Spleen (tissue), 11 donors: ENCODE measurements at regions not wholly inside any gene's neighbourhood (a gene's known extent, or its start where the extent isn't known, plus 50 kb on each side); places are given as distances from the start of the nearest gene placed in this dataset.

ENCODE experiments used
- DNase-seq: peaks from one replicate; pipeline ENCODE4 v3.0.0-alpha.2; 2020
- H3K27ac ChIP-seq, 8 donors: fragments of 200-600 bp; sonication (generic) in 7 of 8; 1 replicate in 4 of 8; 2 replicates in 4 of 8; pipeline versions ENCODE4 v1.5.0 to v1.8.0; 2016 to 2021; ENCODE audit warnings: inconsistent platforms in 4 of 8, mild to moderate bottlenecking in 4 of 8, moderate library complexity in 1 of 8
- H3K27me3 ChIP-seq, 7 donors: fragments of 200-600 bp; sonication (generic) in 6 of 7; replicated peaks in 1 of 7; 1 replicate in 4 of 7; 2 replicates in 3 of 7; pipeline versions ENCODE4 v1.5.0 to v1.8.0; 2016 to 2021; ENCODE audit warnings: inconsistent platforms in 3 of 7, mild to moderate bottlenecking in 1 of 7
- H3K36me3 ChIP-seq, 6 donors: fragments of 200-600 bp; sonication (generic) in 5 of 6; 1 replicate in 4 of 6; 2 replicates in 2 of 6; pipeline versions ENCODE4 v1.5.0 to v1.8.0; 2016 to 2021; ENCODE audit warnings: inconsistent platforms in 2 of 6
- H3K4me1 ChIP-seq, 6 donors: fragments of 200-600 bp; sonication (generic) in 5 of 6; 1 replicate in 3 of 6; 2 replicates in 3 of 6; pipeline versions ENCODE4 v1.5.0 to v1.8.0; 2016 to 2021; ENCODE audit warnings: inconsistent platforms in 3 of 6
- H3K4me3 ChIP-seq, 8 donors: fragments of 200-600 bp; sonication (generic) in 7 of 8; 1 replicate in 4 of 8; 2 replicates in 4 of 8; pipeline versions ENCODE4 v1.5.0 to v1.8.0; 2016 to 2021; ENCODE audit warnings: inconsistent platforms in 4 of 8, mild to moderate bottlenecking in 4 of 8, moderate library complexity in 2 of 8
- H3K9me3 ChIP-seq, 8 donors: fragments of 200-600 bp; sonication (generic) in 7 of 8; 1 replicate in 4 of 8; 2 replicates in 4 of 8; pipeline versions ENCODE4 v1.5.0 to v1.8.0; 2016 to 2021; ENCODE audit warnings: inconsistent platforms in 4 of 8
- POLR2A ChIP-seq, 3 donors: fragments of 450-650 bp; IDR thresholded peaks; one replicate each; pipeline ENCODE4 v1.5.1; 2017; ENCODE audit warnings: antibody characterized with exemption in 3 of 3, mild to moderate bottlenecking in 1 of 3
- POLR2AphosphoS5 ChIP-seq, 3 donors: sonication (generic); formaldehyde crosslinking; IDR thresholded peaks; one replicate each; pipeline ENCODE4 v1.5.1; 2017; ENCODE audit warnings: antibody characterized with exemption in 3 of 3
- WGBS, 5 donors: extraction: QIAGEN DNeasy Blood & Tissue Kit in 3 of 5; methylation state at CpG; one replicate each; pipeline versions ENCODE4 v1.1.5 to v1.1.7; 2013 to 2018; 5-methylcytosine and 5-hydroxymethylcytosine counted together
- intact Hi-C: fragments of 100-400 bp; cut with DNase I; formaldehyde crosslinking; loops from one replicate; pipeline ENCODE4 v1.15.0; 2023; ENCODE audit warnings: low total_unique reads
- TF ChIP-seq, protein P1 (sequence below), 11 experiments: fragments of 200-600 bp in 7 of 11; fragments of 450-650 bp in 4 of 11; sonication (generic) in 4 of 11; IDR thresholded peaks in 8 of 11; conservative IDR thresholded peaks in 3 of 11; 1 replicate in 7 of 11; 2 replicates in 4 of 11; pipeline versions ENCODE4 v1.4.0 to v1.8.0; 2016 to 2021; ENCODE audit warnings: antibody characterized with exemption in 11 of 11, inconsistent platforms in 4 of 11, mild to moderate bottlenecking in 1 of 11
- donor health status: healthy with polysubstance abuse.
- donor health status: DM: no; HTN: no; CAD: no; lungs with moderate emphysema.
- donor health status: DM: no; HTN: no; CAD: no.
- donor health status: Bipolar disorder and iron deficiency.
- donor health status: healthy.
- donor health status: DM: no; HTN: no; CAD: no.
- donor health status: DM: yes; HTN: yes; CAD: no.

DNA sequence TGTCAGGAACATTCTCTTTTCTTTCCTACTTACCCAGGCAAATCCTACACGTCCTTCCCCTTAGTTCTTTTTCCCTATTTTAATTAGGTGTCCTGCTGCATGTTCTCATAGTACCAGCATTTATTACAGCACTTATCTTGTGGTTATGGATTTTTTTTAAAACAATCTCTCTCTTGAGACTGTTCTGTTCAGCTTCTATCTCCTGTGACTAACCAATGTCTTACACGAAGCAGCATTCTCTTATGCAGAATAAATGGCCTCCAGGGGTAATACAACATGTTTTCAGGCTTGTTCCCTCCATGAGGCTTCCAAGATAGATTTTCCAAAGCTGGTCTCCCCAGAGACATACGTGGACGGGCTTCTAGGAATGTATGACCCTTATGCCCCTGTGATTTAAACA is 1096.1 kb upstream of the CELF2 start:
- H3K4me3 ChIP-seq, result no peak overlapping the region
- TF ChIP-seq, protein P1, sequence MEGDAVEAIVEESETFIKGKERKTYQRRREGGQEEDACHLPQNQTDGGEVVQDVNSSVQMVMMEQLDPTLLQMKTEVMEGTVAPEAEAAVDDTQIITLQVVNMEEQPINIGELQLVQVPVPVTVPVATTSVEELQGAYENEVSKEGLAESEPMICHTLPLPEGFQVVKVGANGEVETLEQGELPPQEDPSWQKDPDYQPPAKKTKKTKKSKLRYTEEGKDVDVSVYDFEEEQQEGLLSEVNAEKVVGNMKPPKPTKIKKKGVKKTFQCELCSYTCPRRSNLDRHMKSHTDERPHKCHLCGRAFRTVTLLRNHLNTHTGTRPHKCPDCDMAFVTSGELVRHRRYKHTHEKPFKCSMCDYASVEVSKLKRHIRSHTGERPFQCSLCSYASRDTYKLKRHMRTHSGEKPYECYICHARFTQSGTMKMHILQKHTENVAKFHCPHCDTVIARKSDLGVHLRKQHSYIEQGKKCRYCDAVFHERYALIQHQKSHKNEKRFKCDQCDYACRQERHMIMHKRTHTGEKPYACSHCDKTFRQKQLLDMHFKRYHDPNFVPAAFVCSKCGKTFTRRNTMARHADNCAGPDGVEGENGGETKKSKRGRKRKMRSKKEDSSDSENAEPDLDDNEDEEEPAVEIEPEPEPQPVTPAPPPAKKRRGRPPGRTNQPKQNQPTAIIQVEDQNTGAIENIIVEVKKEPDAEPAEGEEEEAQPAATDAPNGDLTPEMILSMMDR (IDR thresholded peaks at IDR 0.05 in 8 of 11, conservative IDR thresholded peaks at IDR 0.05 in 3 of 11), result no peak
- no peak for TF ChIP-seq POLR2AphosphoS5 (IDR thresholded peaks at IDR 0.05)
- no peak for TF ChIP-seq POLR2A (IDR thresholded peaks at IDR 0.05)
- no peak overlapping the region for H3K27ac ChIP-seq
- H3K4me1 ChIP-seq, result no peaks in the 10 kb centered on the region
- no peaks in the 10 kb centered on the region for H3K27me3 ChIP-seq
- H3K36me3 ChIP-seq, result no peaks in the 10 kb centered on the region
- intact Hi-C loops, result no loop called here
- H3K9me3 ChIP-seq, result peaks cover 0 to 3% (median 0%) of the 10 kb centered on the region in 8 donors
- WGBS, 5 donors, result 50 to 66% (median 58%) methylated on average over 4 of the region's 4 CpGs
- DNase-seq, result no peak

DNA sequence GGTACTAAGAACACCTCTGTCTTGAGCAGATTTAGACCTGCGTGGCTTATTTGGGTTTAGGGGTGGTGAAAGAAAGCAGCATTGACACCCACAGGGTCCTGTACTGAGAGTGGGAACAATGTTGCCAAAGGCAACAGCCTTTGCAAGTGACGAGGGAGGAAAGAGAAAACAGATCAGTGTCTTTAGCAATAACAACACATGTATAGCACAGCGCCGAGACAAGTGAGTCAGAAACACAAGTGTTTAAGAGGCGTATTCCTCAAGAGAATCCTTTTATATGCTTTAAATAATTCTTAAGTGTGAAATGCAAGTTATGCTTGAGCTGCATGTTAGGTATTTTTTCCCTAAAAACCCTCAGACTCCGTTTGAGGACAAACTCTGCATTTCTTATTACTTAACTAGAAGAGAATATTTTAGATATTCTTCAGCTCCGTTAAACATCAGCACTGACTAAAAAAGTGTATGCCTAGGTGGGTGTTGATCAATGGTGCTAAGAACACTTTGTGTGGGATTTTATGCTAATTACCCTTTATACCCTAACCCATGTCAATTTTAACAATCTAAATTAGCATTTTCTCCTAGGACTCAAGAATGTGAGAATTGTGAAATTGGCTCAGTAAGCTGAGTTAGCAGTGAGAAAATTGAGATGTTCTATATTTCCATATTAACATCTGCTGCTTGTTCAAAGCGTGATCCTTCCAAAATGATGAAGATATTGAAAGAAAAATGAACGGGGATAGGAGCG is 1095.4 kb upstream of the CELF2 start:
- no peak for TF ChIP-seq POLR2AphosphoS5 (IDR thresholded peaks at IDR 0.05)
- TF ChIP-seq POLR2A (IDR thresholded peaks at IDR 0.05), result no peak
- TF ChIP-seq, protein P1 (IDR thresholded peaks at IDR 0.05 in 8 of 11, conservative IDR thresholded peaks at IDR 0.05 in 3 of 11), result no peak
- Histone ChIP-seq H3K9me3 (peaks cover 0 to 3% (median 0%) of the 10 kb centered on the region in 8 donors), H3K36me3 (no peaks in the 10 kb centered on the region), H3K27me3 (no peaks in the 10 kb centered on the region), H3K4me3 (no peak overlapping the region), H3K4me1 (no peaks in the 10 kb centered on the region), H3K27ac (no peak overlapping the region)
- intact Hi-C loops, result no loop called here
- WGBS, 5 donors, result 80 to 88% (median 83%) methylated on average over 10 of the region's 10 CpGs
- no peak for DNase-seq

DNA sequence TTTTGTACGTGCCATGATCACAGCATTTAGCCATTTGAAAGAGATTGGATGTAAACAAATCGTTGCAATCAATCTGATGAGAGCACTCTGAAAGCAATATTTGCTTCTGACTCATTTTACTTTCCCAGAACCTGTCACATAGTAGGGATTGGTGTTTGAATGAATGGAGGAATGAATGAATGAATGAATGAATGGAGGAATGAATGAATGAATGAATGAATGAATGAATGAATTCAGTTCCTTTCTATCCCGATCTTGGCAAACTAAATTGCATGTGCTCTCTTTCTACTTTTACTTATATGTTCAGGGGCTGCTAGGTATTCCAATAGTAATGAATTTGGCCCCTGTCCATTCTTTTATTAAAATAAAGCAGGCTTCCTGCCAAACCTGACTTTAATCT is 1091.7 kb upstream of the CELF2 start:
- no peaks in the 10 kb centered on the region for H3K36me3 ChIP-seq
- intact Hi-C loops, result no loop called here
- 73 to 90% (median 80%) methylated on average over 3 of the region's 3 CpGs for WGBS, 5 donors
- DNase-seq, result no peak
- H3K4me3 ChIP-seq, result no peak overlapping the region
- H3K4me1 ChIP-seq, result no peaks in the 10 kb centered on the region
- no peaks in the 10 kb centered on the region for H3K9me3 ChIP-seq
- no peaks in the 10 kb centered on the region for H3K27me3 ChIP-seq
- TF ChIP-seq, protein P1 (IDR thresholded peaks at IDR 0.05 in 8 of 11, conservative IDR thresholded peaks at IDR 0.05 in 3 of 11), result no peak
- no peak for TF ChIP-seq POLR2AphosphoS5 (IDR thresholded peaks at IDR 0.05)
- no peak for TF ChIP-seq POLR2A (IDR thresholded peaks at IDR 0.05)
- H3K27ac ChIP-seq, result no peak overlapping the region

DNA sequence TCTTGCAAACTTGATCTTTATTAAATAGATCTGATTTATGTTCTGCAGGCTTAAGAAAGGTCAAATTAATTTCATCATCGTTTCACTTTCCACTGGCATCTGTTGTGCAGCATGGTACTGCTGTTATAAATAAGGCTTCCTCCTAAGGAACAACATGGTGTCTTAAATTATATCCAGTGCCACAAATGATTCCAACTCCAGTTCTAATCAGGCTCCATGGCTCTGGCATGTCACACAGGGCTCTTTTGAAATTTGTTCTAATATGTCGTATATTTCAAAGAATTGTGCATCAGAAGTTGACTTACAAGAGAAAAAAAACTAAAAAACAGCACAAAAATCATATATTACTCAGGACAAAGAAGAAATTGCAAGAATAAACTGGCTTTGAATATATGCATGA is 1090.8 kb upstream of the CELF2 start:
- TF ChIP-seq, protein P1 (IDR thresholded peaks at IDR 0.05 in 8 of 11, conservative IDR thresholded peaks at IDR 0.05 in 3 of 11), result no peak
- no peak for TF ChIP-seq POLR2A (IDR thresholded peaks at IDR 0.05)
- TF ChIP-seq POLR2AphosphoS5 (IDR thresholded peaks at IDR 0.05), result no peak
- Histone ChIP-seq H3K27ac (no peak overlapping the region), H3K9me3 (no peaks in the 10 kb centered on the region), H3K36me3 (no peaks in the 10 kb centered on the region), H3K4me1 (no peaks in the 10 kb centered on the region), H3K4me3 (no peak overlapping the region), H3K27me3 (no peaks in the 10 kb centered on the region)
- 47 to 64% (median 58%) methylated on average over 2 of the region's 2 CpGs for WGBS, 5 donors
- intact Hi-C loops, result no loop called here
- no peak for DNase-seq
